ENCODE measurements at regions not wholly inside any gene's neighbourhood (a gene's known extent, or its start where the extent isn't known, plus 50 kb on each side); places are given as distances from the start of the nearest gene placed in this dataset.

GRCh38 chr18:9000733-9001132 lies 101.8 kb upstream of the NDUFV2 start:
- TF ChIP-seq CTCF (conservative IDR thresholded peaks at IDR 0.05; ENCODE audit: low read depth, low read length) (no peak), EZH2phosphoT487 (IDR thresholded peaks at IDR 0.05; ENCODE audit: borderline replicate concordance, low read length) (no peak), EZH2 (IDR thresholded peaks at IDR 0.05; ENCODE audit: low read length, unreplicated experiment) (no peak)

Data from PC-3 (cell line).